ENCODE measurements at regions not wholly inside any gene's neighbourhood (a gene's known extent, or its start where the extent isn't known, plus 50 kb on each side); places are given as distances from the start of the nearest gene placed in this dataset.

DNA sequence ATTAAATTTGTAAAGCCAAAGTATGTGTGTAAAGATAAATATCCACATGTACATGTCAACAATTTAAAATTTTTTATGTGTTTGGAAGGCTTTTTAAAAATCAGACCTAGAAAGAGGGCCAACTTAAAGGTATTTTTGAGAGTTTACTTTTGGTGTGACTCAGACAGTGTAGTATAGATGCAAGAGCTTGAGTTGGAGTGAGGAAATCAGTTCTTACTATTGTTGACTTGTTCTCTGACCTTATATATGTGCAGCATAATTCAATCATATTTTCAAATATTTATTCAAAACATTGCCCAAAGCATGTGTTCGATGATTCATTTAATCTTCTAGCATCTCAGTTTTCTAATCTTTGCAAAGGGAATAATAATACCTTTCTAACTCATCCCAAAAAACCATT is 243.7 kb upstream of the PRKCQ start:
- no peak overlapping the region for H3K27ac ChIP-seq
- whole genome bisulfite sequencing, 3 donors, result 0 to 53% (median 46%) methylated on average over 1 of the region's 1 CpG
- intact Hi-C loops (cut with DNase I), result no loop called here
- H3K36me3 ChIP-seq, result no peaks in the 10 kb centered on the region
- H3K4me3 ChIP-seq, result no peak overlapping the region
- DNase-seq, result no peak
- no peaks in the 10 kb centered on the region for H3K27me3 ChIP-seq
- H3K9me3 ChIP-seq, result no peaks in the 10 kb centered on the region
- TF ChIP-seq CTCF (IDR thresholded peaks at IDR 0.05) (no peak), POLR2A (IDR thresholded peaks at IDR 0.05) (no peak), EP300 (IDR thresholded peaks at IDR 0.05) (no peak)
- H3K4me1 ChIP-seq (ENCODE audit: insufficient read depth), result no peaks in the 10 kb centered on the region

- H3K36me3 ChIP-seq, result no peaks in the 10 kb centered on the region
- H3K27me3 ChIP-seq, result no peaks in the 10 kb centered on the region
- no peaks in the 10 kb centered on the region for H3K4me1 ChIP-seq (ENCODE audit: insufficient read depth)
- 69 to 82% (median 77%) methylated on average over 10 of the region's 10 CpGs for WGBS, 3 donors
- no peak for DNase-seq
- H3K9me3 ChIP-seq, result no peaks in the 10 kb centered on the region
- no peak overlapping the region for H3K4me3 ChIP-seq
- H3K27ac ChIP-seq, result no peak overlapping the region
- intact Hi-C loops (cut with DNase I), result no loop called here
- no peak for TF ChIP-seq POLR2A (IDR thresholded peaks at IDR 0.05)
- no peak for TF ChIP-seq CTCF (IDR thresholded peaks at IDR 0.05)
- no peak for TF ChIP-seq EP300 (IDR thresholded peaks at IDR 0.05)
Measured at GRCh38 chr10:6819301-6819700, 239.2 kb upstream of the PRKCQ start.

GRCh38 chr10:6817770-6818169 is 237.7 kb upstream of the PRKCQ start:
- no peak overlapping the region for H3K4me3 ChIP-seq
- TF ChIP-seq POLR2A (IDR thresholded peaks at IDR 0.05), result no peak
- no peaks in the 10 kb centered on the region for H3K36me3 ChIP-seq
- intact Hi-C loops (cut with DNase I), result no loop called here
- H3K27me3 ChIP-seq, result no peaks in the 10 kb centered on the region
- no peak overlapping the region for H3K27ac ChIP-seq
- H3K4me1 ChIP-seq (ENCODE audit: insufficient read depth), result no peaks in the 10 kb centered on the region
- DNase-seq, result no peak
- H3K9me3 ChIP-seq, result no peaks in the 10 kb centered on the region
- WGBS, 3 donors, result 78 to 85% (median 78%) methylated on average over 4 of the region's 4 CpGs

- no peaks in the 10 kb centered on the region for H3K9me3 ChIP-seq
- intact Hi-C loops (cut with DNase I), result no loop called here
- H3K4me1 ChIP-seq (ENCODE audit: insufficient read depth), result no peaks in the 10 kb centered on the region
- DNase-seq, result no peak
- TF ChIP-seq POLR2A (IDR thresholded peaks at IDR 0.05) (no peak), CTCF (IDR thresholded peaks at IDR 0.05) (no peak), EP300 (IDR thresholded peaks at IDR 0.05) (no peak)
- no peaks in the 10 kb centered on the region for H3K36me3 ChIP-seq
- no peaks in the 10 kb centered on the region for H3K27me3 ChIP-seq
- H3K27ac ChIP-seq, result no peak overlapping the region
- WGBS, 3 donors, result 54 to 62% (median 59%) methylated on average over 3 of the region's 3 CpGs
- no peak overlapping the region for H3K4me3 ChIP-seq
Measured at GRCh38 chr10:6815346-6815745, 235.3 kb upstream of the PRKCQ start.

DNA sequence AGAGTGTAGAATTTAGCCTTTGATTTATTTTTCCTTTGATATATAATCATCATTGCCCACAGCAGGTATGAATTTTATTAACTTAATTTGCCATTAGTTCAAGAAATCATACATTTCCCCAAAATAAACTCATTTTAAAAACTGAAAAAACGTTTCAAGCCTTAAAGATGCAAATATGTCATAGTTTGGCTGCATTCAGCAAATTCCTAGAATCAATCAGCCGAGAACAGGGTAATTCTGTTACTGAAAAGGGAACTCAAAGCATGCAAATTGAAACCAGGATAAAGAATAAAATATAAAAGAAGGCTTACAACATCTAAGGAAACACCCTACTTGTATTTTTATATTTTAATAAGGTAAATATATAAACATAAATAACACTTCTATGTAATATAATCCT is 233.8 kb upstream of the PRKCQ start:
- no peaks in the 10 kb centered on the region for H3K36me3 ChIP-seq
- no peak for DNase-seq
- 28 to 34% (median 33%) methylated on average over 2 of the region's 2 CpGs for WGBS, 3 donors
- no peaks in the 10 kb centered on the region for H3K4me1 ChIP-seq (ENCODE audit: insufficient read depth)
- no peak overlapping the region for H3K4me3 ChIP-seq
- H3K9me3 ChIP-seq, result no peaks in the 10 kb centered on the region
- intact Hi-C loops (cut with DNase I), result no loop called here
- TF ChIP-seq POLR2A (IDR thresholded peaks at IDR 0.05), result no peak
- no peak for TF ChIP-seq CTCF (IDR thresholded peaks at IDR 0.05)
- TF ChIP-seq EP300 (IDR thresholded peaks at IDR 0.05), result no peak
- H3K27me3 ChIP-seq, result no peaks in the 10 kb centered on the region
- H3K27ac ChIP-seq, result no peak overlapping the region
